IPS-NIHi7 (cell line): ENCODE measurements at regions not wholly inside any gene's neighbourhood (a gene's known extent, or its start where the extent isn't known, plus 50 kb on each side); places are given as distances from the start of the nearest gene placed in this dataset.
"Not testable (repeated sequence)": the region's sequence is repeated elsewhere in the genome, so short reads cannot be mapped to it uniquely, and the experiment has no call there.

Experiments
- DNase-seq: peaks from one replicate; pipeline ENCODE4 v3.0.0; 2012; ENCODE audit warnings: mixed read lengths; ENCODE audit errors: extremely low spot score

- DNase-seq = no peak
These were observed 344.2 kb upstream of the NCAM1 start for GRCh38 chr11:112617098-112617425.

- no peak for DNase-seq
These were observed 343.0 kb upstream of the NCAM1 start for GRCh38 chr11:112617977-112618826.

- no peak for DNase-seq
These were observed 342.1 kb upstream of the NCAM1 start for GRCh38 chr11:112619106-112619505.

- DNase-seq = no peak
These were observed 340.4 kb upstream of the NCAM1 start for GRCh38 chr11:112620621-112621394.

GRCh38 chr11:112623057-112623456 lies 338.2 kb upstream of the NCAM1 start:
- DNase-seq = no peak

GRCh38 chr11:112624431-112624830 lies 336.8 kb upstream of the NCAM1 start:
- DNase-seq = no peak

- not testable (repeated sequence) for DNase-seq
These were observed 336.2 kb upstream of the NCAM1 start for GRCh38 chr11:112624971-112625370.

- no peak for DNase-seq
These were observed 335.4 kb upstream of the NCAM1 start for GRCh38 chr11:112625814-112626213.

GRCh38 chr11:112626731-112627130 lies 334.5 kb upstream of the NCAM1 start:
- DNase-seq = no peak

- no peak for DNase-seq
These were observed 333.6 kb upstream of the NCAM1 start for GRCh38 chr11:112627588-112628045.

GRCh38 chr11:112628676-112629075 lies 332.5 kb upstream of the NCAM1 start:
- DNase-seq = no peak

- DNase-seq = no peak
These were observed 330.7 kb upstream of the NCAM1 start for GRCh38 chr11:112630496-112630895.

- DNase-seq = no peak
These were observed 329.9 kb upstream of the NCAM1 start for GRCh38 chr11:112631333-112631732.

- no peak for DNase-seq
These were observed 328.2 kb upstream of the NCAM1 start for GRCh38 chr11:112632866-112633505.

GRCh38 chr11:112634551-112634950 lies 326.7 kb upstream of the NCAM1 start:
- no peak for DNase-seq

- no peak for DNase-seq
These were observed 326.1 kb upstream of the NCAM1 start for GRCh38 chr11:112634995-112635737.

- DNase-seq = no peak
These were observed 324.1 kb upstream of the NCAM1 start for GRCh38 chr11:112637076-112637475.

GRCh38 chr11:112637876-112638275 lies 323.3 kb upstream of the NCAM1 start:
- DNase-seq = no peak

- DNase-seq = no peak
These were observed 321.8 kb upstream of the NCAM1 start for GRCh38 chr11:112639469-112639868.

GRCh38 chr11:112643416-112643815 lies 317.8 kb upstream of the NCAM1 start:
- no peak for DNase-seq

GRCh38 chr11:112644410-112645131 lies 316.6 kb upstream of the NCAM1 start:
- DNase-seq = no peak
